H9 (cell line): ENCODE measurements at regions not wholly inside any gene's neighbourhood (a gene's known extent, or its start where the extent isn't known, plus 50 kb on each side); places are given as distances from the start of the nearest gene placed in this dataset.

Experiments
- DNase-seq: peaks from one replicate; pipeline ENCODE4 v3.0.0-alpha.2; 2017
- H2AFZ ChIP-seq: one replicate; pipeline ENCODE4 v1.6.1; 2013; ENCODE audit warnings: mild to moderate bottlenecking, low read length, control low read depth, moderate library complexity
- H2AK5ac ChIP-seq: 2 replicates; pipeline ENCODE4 v1.6.1; 2013; ENCODE audit warnings: low read length, control low read depth, mixed read lengths; ENCODE audit not compliant: insufficient read length
- H2BK120ac ChIP-seq: one replicate; pipeline ENCODE4 v1.6.1; 2013; ENCODE audit warnings: low read depth, mild to moderate bottlenecking, low read length, control low read depth, inconsistent platforms; ENCODE audit not compliant: poor library complexity, severe bottlenecking
- H2BK12ac ChIP-seq: 2 replicates; pipeline ENCODE4 v1.6.1; 2013; ENCODE audit warnings: low read length, control low read depth, mixed read lengths, low read depth; ENCODE audit not compliant: insufficient read length
- H2BK15ac ChIP-seq: 2 replicates; pipeline ENCODE4 v1.6.1; 2013; ENCODE audit warnings: low read depth, low read length, control low read depth
- H2BK20ac ChIP-seq: one replicate; pipeline ENCODE4 v1.6.1; 2013; ENCODE audit warnings: low read depth, mild to moderate bottlenecking, low read length, control low read depth, inconsistent platforms; ENCODE audit not compliant: poor library complexity, severe bottlenecking
- H2BK5ac ChIP-seq: 2 replicates; pipeline ENCODE4 v1.6.1; 2013; ENCODE audit warnings: low read length, control low read depth, mixed read lengths; ENCODE audit not compliant: insufficient read length
- H3K14ac ChIP-seq: 2 replicates; pipeline ENCODE4 v1.6.1; 2013; ENCODE audit warnings: low read length, control low read depth; ENCODE audit not compliant: insufficient read depth
- H3K18ac ChIP-seq: 2 replicates; pipeline ENCODE4 v1.6.1; 2013; ENCODE audit warnings: low read depth, mild to moderate bottlenecking, mixed read lengths, low read length, control low read depth; ENCODE audit not compliant: insufficient read length
- H3K23ac ChIP-seq: 2 replicates; pipeline ENCODE4 v1.6.1; 2013; ENCODE audit warnings: low read length, control low read depth, mixed read lengths, low read depth; ENCODE audit not compliant: insufficient read length
- H3K23me2 ChIP-seq: 2 replicates; pipeline ENCODE4 v1.6.1; 2013; ENCODE audit warnings: low read depth, mild to moderate bottlenecking, mixed read lengths, low read length, control low read depth; ENCODE audit not compliant: insufficient read length, poor library complexity, severe bottlenecking
- H3K27ac ChIP-seq: 2 replicates; pipeline ENCODE4 v1.5.1; 2013; ENCODE audit warnings: low read length, control low read depth, mixed read lengths, low read depth; ENCODE audit not compliant: insufficient read length
- H3K27me3 ChIP-seq: 2 replicates; pipeline ENCODE4 v1.6.1; 2013; ENCODE audit warnings: low read length, control low read depth, inconsistent platforms; ENCODE audit not compliant: insufficient read depth
- H3K4ac ChIP-seq: 2 replicates; pipeline ENCODE4 v1.6.1; 2013; ENCODE audit warnings: low read depth, mild to moderate bottlenecking, control low read depth, inconsistent platforms, low read length, moderate library complexity
- H3K4me1 ChIP-seq: 2 replicates; pipeline ENCODE4 v1.6.1; 2013; ENCODE audit warnings: low read length, control low read depth, inconsistent platforms; ENCODE audit not compliant: insufficient read depth
- H3K4me2 ChIP-seq: 2 replicates; pipeline ENCODE4 v1.6.1; 2013; ENCODE audit warnings: low read length, control low read depth, mixed read lengths; ENCODE audit not compliant: insufficient read length, insufficient read depth
- H3K56ac ChIP-seq: 2 replicates; pipeline ENCODE4 v1.6.1; 2013; ENCODE audit warnings: low read depth, mild to moderate bottlenecking, mixed read lengths, low read length, control low read depth; ENCODE audit not compliant: insufficient read length
- H3K79me1 ChIP-seq: 2 replicates; pipeline ENCODE4 v1.6.1; 2013; ENCODE audit warnings: low read depth, mild to moderate bottlenecking, moderate library complexity, low read length, control low read depth, inconsistent platforms; ENCODE audit not compliant: insufficient read depth, poor library complexity, severe bottlenecking
- H3K79me2 ChIP-seq: 2 replicates; pipeline ENCODE4 v1.6.1; 2013; ENCODE audit warnings: low read length, control low read depth, inconsistent platforms; ENCODE audit not compliant: insufficient read depth
- H3K9ac ChIP-seq: 2 replicates; pipeline ENCODE4 v1.6.1; 2013; ENCODE audit warnings: low read length, control low read depth, mixed read lengths; ENCODE audit not compliant: insufficient read length; ENCODE audit errors: extremely low read depth
- H3K9me3 ChIP-seq: one replicate; pipeline ENCODE4 v1.6.1; 2013; ENCODE audit warnings: low read depth, low read length, inconsistent platforms; ENCODE audit not compliant: control insufficient read depth
- H3T11ph ChIP-seq: one replicate; pipeline ENCODE4 v1.6.1; 2013; ENCODE audit warnings: mild to moderate bottlenecking, low read length, control low read depth, inconsistent platforms
- H4K20me1 ChIP-seq: one replicate; pipeline ENCODE4 v1.6.1; 2013; ENCODE audit not compliant: control insufficient read depth, insufficient read length, insufficient read depth
- H4K5ac ChIP-seq: 2 replicates; pipeline ENCODE4 v1.6.1; 2013; ENCODE audit warnings: low read depth, mild to moderate bottlenecking, mixed read lengths, low read length, control low read depth; ENCODE audit not compliant: insufficient read length
- H4K8ac ChIP-seq: replicated peaks from 2 replicates; pipeline ENCODE4 v1.6.1; 2013; ENCODE audit warnings: low read length, control low read depth, mixed read lengths, low read depth; ENCODE audit not compliant: insufficient read length
- H4K91ac ChIP-seq: 2 replicates; pipeline ENCODE4 v1.6.1; 2013; ENCODE audit warnings: low read depth, mild to moderate bottlenecking, moderate library complexity, mixed read lengths, low read length, control low read depth; ENCODE audit not compliant: insufficient read length
- H3K27ac Mint-ChIP-seq, 3 experiments: 2 replicates in 2 of 3; 3 replicates in 1 of 3; pipeline ENCODE4 v1.8.0; 2020 to 2021; ENCODE audit warnings: mixed read lengths in 3 of 3, mild to moderate bottlenecking in 1 of 3, moderate library complexity in 1 of 3
- H3K27me3 Mint-ChIP-seq: 2 replicates; pipeline ENCODE4 v1.8.0; 2021; ENCODE audit warnings: low read depth, mild to moderate bottlenecking, moderate library complexity, mixed read lengths
- H3K36me3 Mint-ChIP-seq, 3 experiments: 2 replicates in 2 of 3; 3 replicates in 1 of 3; pipeline ENCODE4 v1.8.0; 2020 to 2021; ENCODE audit warnings: low read depth in 3 of 3, mixed read lengths in 3 of 3; ENCODE audit not compliant: insufficient read depth in 1 of 3
- H3K4me1 Mint-ChIP-seq, 2 experiments: 2 replicates each; pipeline ENCODE4 v1.8.0; 2020; ENCODE audit warnings: mixed read lengths in 2 of 2
- H3K4me3 Mint-ChIP-seq, 2 experiments: 2 replicates in 1 of 2; 3 replicates in 1 of 2; pipeline ENCODE4 v1.8.0; 2020 to 2021; ENCODE audit warnings: mild to moderate bottlenecking in 2 of 2, mixed read lengths in 2 of 2, moderate library complexity in 1 of 2
- H3K9me3 Mint-ChIP-seq, 2 experiments: 2 replicates in 1 of 2; 3 replicates in 1 of 2; pipeline ENCODE4 v1.8.0; 2020; ENCODE audit warnings: mild to moderate bottlenecking in 2 of 2, mixed read lengths in 2 of 2, moderate library complexity in 1 of 2
- WGBS: extraction: QIAGEN DNeasy Blood & Tissue Kit; methylation state at CpG from one replicate; pipeline ENCODE4 v1.1.7; 2013; ENCODE audit warnings: missing lambda C conversion rate, low lambda C conversion rate, mixed read lengths; ENCODE audit not compliant: insufficient read length; ENCODE audit errors: extremely low coverage; 5-methylcytosine and 5-hydroxymethylcytosine counted together
- TF ChIP-seq, protein P1 (sequence below): fragments of 200-600 bp; sonication (generic); conservative IDR thresholded peaks from 3 replicates; pipeline ENCODE4 v1.8.0; 2021; ENCODE audit warnings: antibody characterized with exemption, mild to moderate bottlenecking

DNA sequence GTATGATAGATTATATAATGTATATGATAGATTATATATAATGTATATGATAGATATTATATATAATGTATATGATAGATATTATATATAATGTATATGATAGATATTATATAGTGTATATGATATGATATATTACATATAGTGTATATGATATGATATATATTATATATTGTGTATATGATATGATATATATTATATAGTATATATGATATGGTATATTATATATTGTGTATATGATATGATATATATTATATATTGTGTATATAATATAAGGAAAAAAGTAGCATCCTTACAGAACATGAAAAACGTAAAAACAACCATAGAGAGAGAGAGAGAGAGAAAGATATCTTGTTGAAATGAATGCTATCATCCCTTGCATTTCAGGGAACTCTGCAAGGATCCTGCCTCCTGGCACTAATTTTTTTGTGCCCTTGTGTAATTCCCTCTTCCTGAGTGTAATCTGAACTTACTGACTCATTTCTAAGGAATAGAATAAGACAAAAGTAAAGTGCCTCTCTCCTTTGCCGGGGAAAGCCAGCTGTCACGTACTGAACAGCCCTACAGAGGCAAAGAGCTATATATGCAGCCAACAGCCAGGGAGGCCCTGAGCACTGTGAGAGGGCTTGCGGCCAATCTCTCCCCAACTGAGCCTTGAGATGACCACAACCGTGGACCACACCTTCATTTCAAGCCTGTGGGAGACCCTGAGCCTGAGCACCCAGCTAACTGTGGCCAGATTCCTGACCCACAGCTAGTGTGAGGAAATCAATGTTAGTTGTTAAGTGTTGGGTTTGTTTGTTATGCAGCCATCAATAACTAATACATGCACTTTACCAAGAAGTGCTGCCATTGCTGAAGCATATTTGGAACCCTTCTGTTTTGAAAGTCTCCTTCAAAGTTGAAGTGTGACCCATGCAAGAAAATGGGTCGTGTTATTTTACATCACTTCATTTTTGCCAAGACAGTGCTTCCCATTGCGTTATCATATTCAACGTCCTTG, 61.1 kb upstream of the EZH2 start:
- no peak overlapping the region for H3K27ac ChIP-seq
- WGBS = no CpG with 5 or more reads among the region's 8 CpGs
- Mint-ChIP-seq H3K27ac (no peak overlapping the region), H3K36me3 (no peaks in the 10 kb centered on the region; a peak in 1 of 7 replicates), H3K9me3 (no peaks in the 10 kb centered on the region; a peak in 1 of 5 replicates), H3K4me3 (no peak overlapping the region), H3K27me3 (peaks cover 6% of the 10 kb centered on the region; the same call in 1 of the 2 replicates), H3K4me1 (peaks cover 5 to 7% of the 10 kb centered on the region in 2 experiments; a peak in 3 of 4 replicates)
- no peak overlapping the region for H3K4ac ChIP-seq
- no peak overlapping the region for H3T11ph ChIP-seq
- no peak overlapping the region for H3K56ac ChIP-seq
- H3K18ac ChIP-seq = no peak overlapping the region
- TF ChIP-seq, protein P1, sequence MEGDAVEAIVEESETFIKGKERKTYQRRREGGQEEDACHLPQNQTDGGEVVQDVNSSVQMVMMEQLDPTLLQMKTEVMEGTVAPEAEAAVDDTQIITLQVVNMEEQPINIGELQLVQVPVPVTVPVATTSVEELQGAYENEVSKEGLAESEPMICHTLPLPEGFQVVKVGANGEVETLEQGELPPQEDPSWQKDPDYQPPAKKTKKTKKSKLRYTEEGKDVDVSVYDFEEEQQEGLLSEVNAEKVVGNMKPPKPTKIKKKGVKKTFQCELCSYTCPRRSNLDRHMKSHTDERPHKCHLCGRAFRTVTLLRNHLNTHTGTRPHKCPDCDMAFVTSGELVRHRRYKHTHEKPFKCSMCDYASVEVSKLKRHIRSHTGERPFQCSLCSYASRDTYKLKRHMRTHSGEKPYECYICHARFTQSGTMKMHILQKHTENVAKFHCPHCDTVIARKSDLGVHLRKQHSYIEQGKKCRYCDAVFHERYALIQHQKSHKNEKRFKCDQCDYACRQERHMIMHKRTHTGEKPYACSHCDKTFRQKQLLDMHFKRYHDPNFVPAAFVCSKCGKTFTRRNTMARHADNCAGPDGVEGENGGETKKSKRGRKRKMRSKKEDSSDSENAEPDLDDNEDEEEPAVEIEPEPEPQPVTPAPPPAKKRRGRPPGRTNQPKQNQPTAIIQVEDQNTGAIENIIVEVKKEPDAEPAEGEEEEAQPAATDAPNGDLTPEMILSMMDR = no peak
- H3K9me3 ChIP-seq = no peaks in the 10 kb centered on the region
- DNase-seq = no peak
- no peak overlapping the region for H2BK20ac ChIP-seq
- no peak overlapping the region for H3K4me2 ChIP-seq
- no peak overlapping the region for H2BK5ac ChIP-seq
- H2AFZ ChIP-seq = no peak overlapping the region
- no peak overlapping the region for H2AK5ac ChIP-seq
- peaks cover 3% of the 10 kb centered on the region for H3K23me2 ChIP-seq
- no peaks in the 10 kb centered on the region for H3K4me1 ChIP-seq
- no peaks in the 10 kb centered on the region for H3K79me2 ChIP-seq
- H4K5ac ChIP-seq = no peak overlapping the region
- H4K8ac ChIP-seq = no peak overlapping the region
- H2BK15ac ChIP-seq = no peak overlapping the region
- no peak overlapping the region for H3K9ac ChIP-seq
- no peaks in the 10 kb centered on the region for H4K20me1 ChIP-seq
- H3K23ac ChIP-seq = no peak overlapping the region
- no peaks in the 10 kb centered on the region for H3K79me1 ChIP-seq
- no peaks in the 10 kb centered on the region for H3K27me3 ChIP-seq
- no peak overlapping the region for H3K14ac ChIP-seq
- no peak overlapping the region for H2BK120ac ChIP-seq
- no peak overlapping the region for H2BK12ac ChIP-seq
- H4K91ac ChIP-seq = no peak overlapping the region
